ENCODE measurements at regions not wholly inside any gene's neighbourhood (a gene's known extent, or its start where the extent isn't known, plus 50 kb on each side); places are given as distances from the start of the nearest gene placed in this dataset.

DNA sequence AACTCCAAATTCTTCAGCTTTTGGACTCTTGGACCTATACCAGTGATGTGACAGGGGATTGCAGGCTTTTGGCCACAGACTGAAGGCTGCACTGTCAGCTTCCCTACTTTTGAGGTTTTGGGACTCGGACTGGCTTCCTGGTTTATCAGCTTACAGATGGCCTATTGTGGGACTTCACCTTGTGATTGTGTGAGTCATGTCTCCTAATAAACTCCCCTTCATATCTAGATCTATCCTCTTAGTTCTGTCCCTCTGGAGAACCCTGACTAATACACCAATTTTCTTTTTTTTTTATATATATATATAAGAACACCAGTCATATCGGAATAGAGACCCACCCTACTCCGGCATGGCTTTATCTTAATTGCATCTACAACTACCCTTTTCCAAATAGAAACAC is 166.8 kb downstream of the ETV1 start:
- DNase-seq, result no peak

DNA sequence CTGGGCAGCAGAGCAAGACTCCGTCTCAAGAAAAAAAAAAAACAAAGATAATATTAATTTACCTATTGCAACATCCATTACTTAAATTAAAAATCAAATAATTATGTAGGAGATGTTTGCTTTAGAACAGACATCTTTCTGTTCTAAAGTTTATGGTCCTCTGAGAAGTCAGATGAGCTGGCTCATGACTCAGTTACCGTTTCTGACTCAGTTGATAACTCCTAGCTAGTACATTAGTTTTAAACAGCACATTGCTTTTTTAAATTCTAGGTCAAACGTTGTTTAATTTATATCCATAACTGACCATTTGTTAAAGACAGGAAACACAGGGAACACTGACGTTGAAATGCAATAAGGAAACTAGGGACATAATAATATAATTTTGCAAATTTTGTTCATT is 162.7 kb downstream of the ETV1 start:
- DNase-seq, result no peak

DNA sequence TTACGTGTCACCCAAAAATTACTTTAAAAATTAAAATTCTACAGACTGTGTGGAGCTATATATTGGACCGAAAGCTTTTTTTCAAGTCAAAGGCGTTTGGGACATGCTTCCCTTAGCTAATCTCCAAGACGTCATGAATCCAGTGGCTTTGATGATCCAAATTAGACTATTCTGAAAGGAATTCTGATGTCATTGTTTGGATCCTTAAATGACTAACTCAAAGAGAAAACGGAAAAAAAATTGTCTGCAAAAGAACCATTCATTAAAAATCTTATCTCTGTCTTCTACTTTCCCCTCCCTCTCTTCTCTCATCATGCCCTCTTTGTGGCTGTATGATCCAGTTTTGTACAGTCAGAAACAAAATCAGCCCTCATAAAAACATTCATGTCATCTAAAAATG is 161.8 kb downstream of the ETV1 start:
- DNase-seq, result no peak

DNA sequence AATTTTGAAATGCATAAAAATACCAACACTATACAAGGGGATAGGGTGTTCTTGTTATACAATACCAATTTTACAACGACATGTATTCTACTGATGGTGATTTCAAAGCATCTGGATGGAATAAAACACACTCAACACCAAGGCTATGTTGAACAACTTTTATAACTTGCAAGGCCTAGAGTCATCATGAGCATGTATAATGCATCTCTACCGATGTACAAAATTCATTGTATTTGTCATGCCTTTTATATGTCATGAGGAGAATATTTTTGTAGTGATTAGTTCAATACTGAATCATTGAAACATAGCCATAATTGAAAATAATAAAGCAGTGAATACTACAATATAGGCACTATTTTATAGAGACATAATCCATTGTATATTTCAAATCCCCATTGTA is 160.2 kb downstream of the ETV1 start:
- no peak for DNase-seq

GRCh38 chr7:13829914-13830900 is 159.3 kb downstream of the ETV1 start:
- DNase-seq, result no peak

DNA sequence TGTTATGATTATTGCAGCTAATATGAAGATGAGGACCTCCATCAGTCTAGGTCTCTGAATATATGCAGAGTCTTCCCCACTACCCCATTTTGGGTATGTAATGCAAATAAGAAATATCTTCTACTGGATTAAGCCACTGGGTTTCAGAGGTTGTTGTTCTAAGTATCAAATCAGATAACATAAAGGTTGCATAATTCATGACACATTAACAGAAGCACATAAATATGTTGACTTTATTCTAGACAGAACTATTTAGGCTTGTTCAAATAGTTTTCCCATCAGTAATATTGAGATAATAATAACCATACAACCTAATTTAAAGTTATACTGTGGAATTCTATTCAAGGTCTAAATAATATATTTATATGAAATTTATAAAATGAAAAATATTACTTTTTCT is 157.1 kb downstream of the ETV1 start:
- DNase-seq, result no peak

- DNase-seq, result no peak
Observed at GRCh38 chr7:13834328-13834761, 155.1 kb downstream of the ETV1 start.

DNA sequence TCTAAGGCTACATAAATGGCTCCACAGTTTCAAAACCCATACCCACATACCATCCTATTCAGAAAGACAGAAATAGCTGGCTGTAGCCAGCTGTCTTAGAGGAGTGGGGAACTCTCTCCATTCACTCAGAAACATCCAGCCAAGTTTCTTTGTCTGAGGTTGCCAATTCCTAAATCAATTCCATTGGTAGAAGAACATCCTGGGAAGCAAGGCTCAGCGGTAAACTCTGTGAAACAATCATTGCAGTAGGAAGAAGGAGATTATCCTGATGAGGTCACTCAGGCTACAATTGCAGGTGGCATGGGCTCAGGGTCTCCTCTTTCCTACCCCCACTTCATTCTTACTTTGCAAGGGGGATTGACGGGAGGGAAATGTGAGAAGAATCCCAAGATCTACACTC is 154.0 kb downstream of the ETV1 start:
- no peak for DNase-seq

DNA sequence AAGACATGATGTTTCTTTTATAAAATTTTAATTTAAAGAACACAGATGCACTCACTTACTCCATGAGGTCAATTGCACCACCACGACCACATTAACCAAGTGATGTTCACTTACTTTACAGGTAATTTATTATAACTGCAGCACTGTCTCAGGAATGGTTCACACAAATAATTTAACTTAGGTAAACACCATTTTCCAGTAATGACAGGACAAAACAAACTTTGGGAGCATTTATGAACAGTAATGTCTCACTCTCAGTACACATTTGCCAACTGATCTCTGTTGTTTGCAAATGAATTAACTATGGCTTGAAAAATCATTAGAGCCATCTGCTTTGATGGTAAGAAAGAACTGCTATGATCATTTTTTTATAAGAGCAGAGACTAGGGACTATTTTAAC is 150.4 kb downstream of the ETV1 start:
- no peak for DNase-seq
